ENCODE measurements at regions not wholly inside any gene's neighbourhood (a gene's known extent, or its start where the extent isn't known, plus 50 kb on each side); places are given as distances from the start of the nearest gene placed in this dataset.

DNA sequence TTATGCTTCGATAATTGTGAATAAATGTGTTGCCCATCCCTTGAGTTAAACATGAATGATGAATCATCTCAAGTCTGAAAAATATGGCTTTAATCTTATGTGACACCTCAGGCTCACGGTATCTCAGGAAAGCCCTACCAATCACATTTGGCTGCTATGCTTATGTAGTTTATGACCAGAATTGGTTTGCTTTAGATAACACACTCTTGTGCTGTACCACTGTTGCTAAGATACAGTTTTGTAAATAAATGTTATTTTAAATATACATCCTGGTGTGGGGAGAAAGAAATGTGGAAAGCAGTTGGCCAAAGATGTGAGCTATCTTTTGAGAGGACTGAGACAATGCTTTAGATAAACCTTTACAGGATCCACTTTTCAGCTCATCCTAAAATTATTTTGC lies 63.2 kb downstream of the NPY1R start:
- Histone ChIP-seq H3K4me3 (ENCODE audit: insufficient read depth, low read length) (no peak overlapping the region), H3K9me3 (ENCODE audit: low read depth, low read length) (no peaks in the 10 kb centered on the region), H3K27ac (ENCODE audit: low read depth, low read length) (no peak overlapping the region), H3K36me3 (ENCODE audit: insufficient read depth, low read length) (no peaks in the 10 kb centered on the region), H4K20me1 (ENCODE audit: insufficient read depth, low read length) (no peaks in the 10 kb centered on the region), H3K4me1 (ENCODE audit: insufficient read depth, low read length) (no peaks in the 10 kb centered on the region), H3K27me3 (ENCODE audit: insufficient read depth, low read length) (no peaks in the 10 kb centered on the region), H3K4me2 (ENCODE audit: insufficient read depth, low read length) (no peak overlapping the region), H3K79me2 (ENCODE audit: insufficient read depth, low read length) (no peaks in the 10 kb centered on the region), H2AFZ (ENCODE audit: low read length) (no peak overlapping the region)
- DNase-seq (ENCODE audit: insufficient read length, low spot score, missing footprints) = no peak
- TF ChIP-seq, protein P1, sequence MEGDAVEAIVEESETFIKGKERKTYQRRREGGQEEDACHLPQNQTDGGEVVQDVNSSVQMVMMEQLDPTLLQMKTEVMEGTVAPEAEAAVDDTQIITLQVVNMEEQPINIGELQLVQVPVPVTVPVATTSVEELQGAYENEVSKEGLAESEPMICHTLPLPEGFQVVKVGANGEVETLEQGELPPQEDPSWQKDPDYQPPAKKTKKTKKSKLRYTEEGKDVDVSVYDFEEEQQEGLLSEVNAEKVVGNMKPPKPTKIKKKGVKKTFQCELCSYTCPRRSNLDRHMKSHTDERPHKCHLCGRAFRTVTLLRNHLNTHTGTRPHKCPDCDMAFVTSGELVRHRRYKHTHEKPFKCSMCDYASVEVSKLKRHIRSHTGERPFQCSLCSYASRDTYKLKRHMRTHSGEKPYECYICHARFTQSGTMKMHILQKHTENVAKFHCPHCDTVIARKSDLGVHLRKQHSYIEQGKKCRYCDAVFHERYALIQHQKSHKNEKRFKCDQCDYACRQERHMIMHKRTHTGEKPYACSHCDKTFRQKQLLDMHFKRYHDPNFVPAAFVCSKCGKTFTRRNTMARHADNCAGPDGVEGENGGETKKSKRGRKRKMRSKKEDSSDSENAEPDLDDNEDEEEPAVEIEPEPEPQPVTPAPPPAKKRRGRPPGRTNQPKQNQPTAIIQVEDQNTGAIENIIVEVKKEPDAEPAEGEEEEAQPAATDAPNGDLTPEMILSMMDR (IDR thresholded peaks at IDR 0.05; ENCODE audit: extremely low read depth, low read depth, low read length) = no peak

DNA sequence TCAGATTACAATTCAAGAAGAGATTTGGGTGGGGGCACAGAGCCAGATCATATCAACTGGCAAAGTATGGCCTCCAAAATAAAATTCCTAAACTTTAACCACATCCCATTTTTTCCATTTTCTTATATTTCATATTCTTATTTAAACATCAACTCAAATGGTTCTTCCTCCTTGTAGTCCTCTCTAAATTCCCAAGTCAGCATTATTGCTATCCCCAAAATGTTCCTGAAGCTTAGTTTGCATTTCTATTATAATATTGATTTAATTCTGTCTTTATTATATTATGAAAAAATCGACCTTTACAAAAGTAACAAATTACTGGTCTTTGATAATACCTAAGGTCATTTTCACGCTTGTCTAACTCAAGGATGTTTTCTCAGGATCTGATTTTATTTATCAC lies 67.5 kb downstream of the NPY1R start:
- TF ChIP-seq, protein P1 (IDR thresholded peaks at IDR 0.05; ENCODE audit: extremely low read depth, low read depth, low read length) = no peak
- DNase-seq (ENCODE audit: insufficient read length, low spot score, missing footprints) = no peak
- Histone ChIP-seq H3K27ac (ENCODE audit: low read depth, low read length) (no peak overlapping the region), H3K9me3 (ENCODE audit: low read depth, low read length) (no peaks in the 10 kb centered on the region), H3K79me2 (ENCODE audit: insufficient read depth, low read length) (no peaks in the 10 kb centered on the region), H3K27me3 (ENCODE audit: insufficient read depth, low read length) (no peaks in the 10 kb centered on the region), H3K4me2 (ENCODE audit: insufficient read depth, low read length) (no peak overlapping the region), H4K20me1 (ENCODE audit: insufficient read depth, low read length) (no peaks in the 10 kb centered on the region), H3K4me3 (ENCODE audit: insufficient read depth, low read length) (no peak overlapping the region), H3K36me3 (ENCODE audit: insufficient read depth, low read length) (no peaks in the 10 kb centered on the region), H3K4me1 (ENCODE audit: insufficient read depth, low read length) (no peaks in the 10 kb centered on the region), H2AFZ (ENCODE audit: low read length) (no peak overlapping the region)

DNA sequence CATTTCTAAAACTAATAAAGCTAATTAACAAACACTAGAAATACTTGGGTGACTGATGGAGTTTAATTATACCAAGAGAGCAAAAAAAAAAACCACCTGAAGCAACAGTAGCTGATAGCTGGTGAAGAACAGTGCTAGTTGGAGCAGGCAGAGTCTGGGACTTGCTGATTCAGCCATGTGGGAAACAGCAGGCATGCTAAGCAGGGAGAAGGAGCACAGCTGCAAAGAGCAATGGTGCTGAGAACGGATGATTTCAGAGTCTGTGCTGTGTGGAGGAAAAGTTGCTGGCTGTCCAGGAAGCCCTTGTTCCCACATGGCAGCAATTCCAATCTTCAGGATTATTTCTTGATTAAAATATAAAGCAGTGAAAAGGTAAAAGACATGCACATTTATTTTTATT lies 68.8 kb downstream of the NPY1R start:
- Histone ChIP-seq H3K27me3 (ENCODE audit: insufficient read depth, low read length) (no peaks in the 10 kb centered on the region), H2AFZ (ENCODE audit: low read length) (no peak overlapping the region), H3K79me2 (ENCODE audit: insufficient read depth, low read length) (no peaks in the 10 kb centered on the region), H3K4me3 (ENCODE audit: insufficient read depth, low read length) (no peak overlapping the region), H4K20me1 (ENCODE audit: insufficient read depth, low read length) (no peaks in the 10 kb centered on the region), H3K27ac (ENCODE audit: low read depth, low read length) (no peak overlapping the region), H3K4me1 (ENCODE audit: insufficient read depth, low read length) (no peaks in the 10 kb centered on the region), H3K9me3 (ENCODE audit: low read depth, low read length) (no peaks in the 10 kb centered on the region), H3K36me3 (ENCODE audit: insufficient read depth, low read length) (no peaks in the 10 kb centered on the region), H3K4me2 (ENCODE audit: insufficient read depth, low read length) (no peak overlapping the region)
- DNase-seq (ENCODE audit: insufficient read length, low spot score, missing footprints) = no peak
- TF ChIP-seq, protein P1 (IDR thresholded peaks at IDR 0.05; ENCODE audit: extremely low read depth, low read depth, low read length) = no peak

DNA sequence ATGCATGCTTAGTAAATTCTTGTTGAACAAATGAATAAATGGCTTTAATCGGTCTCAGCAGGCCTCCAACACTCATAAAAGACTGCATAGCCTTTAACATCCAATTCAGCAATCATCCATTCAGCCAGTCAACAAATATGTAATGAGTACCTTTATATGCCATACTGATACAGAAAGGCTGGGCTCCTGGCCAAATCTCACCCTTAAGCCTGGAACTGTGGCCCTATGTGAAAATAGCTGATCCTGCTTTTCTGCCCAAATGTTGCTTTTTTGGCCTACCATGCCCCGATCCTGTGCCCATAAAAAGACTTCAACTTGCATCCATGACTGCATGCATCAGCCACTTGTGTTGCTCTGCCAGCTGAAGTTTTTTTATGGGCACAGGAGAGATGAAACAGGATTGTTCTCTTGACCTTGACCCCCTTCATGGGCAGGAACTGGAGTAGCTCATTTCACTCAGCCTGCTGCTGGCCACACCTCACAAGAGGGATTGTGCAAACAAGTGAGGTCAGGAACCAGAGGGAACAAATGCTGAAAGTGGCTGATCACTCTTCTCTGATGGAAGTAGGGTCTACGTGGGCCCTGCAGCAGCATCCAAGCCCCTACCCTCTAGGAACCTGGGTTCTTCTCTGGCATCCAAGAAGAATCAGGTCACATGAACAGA lies 75.6 kb downstream of the NPY1R start:
- TF ChIP-seq, protein P1 (IDR thresholded peaks at IDR 0.05; ENCODE audit: extremely low read depth, low read depth, low read length) = no peak

More for the DNA sequence above, 75.6 kb downstream of the NPY1R start:
- Histone ChIP-seq H3K36me3 (ENCODE audit: insufficient read depth, low read length) (no peaks in the 10 kb centered on the region), H3K4me1 (ENCODE audit: insufficient read depth, low read length) (no peaks in the 10 kb centered on the region), H3K9me3 (ENCODE audit: low read depth, low read length) (no peaks in the 10 kb centered on the region), H4K20me1 (ENCODE audit: insufficient read depth, low read length) (no peaks in the 10 kb centered on the region), H3K79me2 (ENCODE audit: insufficient read depth, low read length) (no peaks in the 10 kb centered on the region), H3K4me3 (ENCODE audit: insufficient read depth, low read length) (no peak overlapping the region), H2AFZ (ENCODE audit: low read length) (no peak overlapping the region), H3K27me3 (ENCODE audit: insufficient read depth, low read length) (no peaks in the 10 kb centered on the region), H3K4me2 (ENCODE audit: insufficient read depth, low read length) (no peak overlapping the region), H3K27ac (ENCODE audit: low read depth, low read length) (no peak overlapping the region)
- DNase-seq (ENCODE audit: insufficient read length, low spot score, missing footprints) = no peak

All from osteoblast (primary cell).